Karpas-422 (cell line): ENCODE measurements at regions not wholly inside any gene's neighbourhood (a gene's known extent, or its start where the extent isn't known, plus 50 kb on each side); places are given as distances from the start of the nearest gene placed in this dataset.
A peak's percentile ranks its signal among the peaks of the same experiment; 100 is the strongest.

Experiments
- DNase-seq: peaks from one replicate; pipeline ENCODE4 v3.0.0-alpha.2; 2015
- H2AFZ ChIP-seq: fragments of 200-600 bp; sonication (generic); 2 replicates; pipeline ENCODE4 v1.6.1; 2014; ENCODE audit warnings: antibody characterized with exemption, low read length, mixed read lengths
- H3K27ac ChIP-seq: fragments of 200-600 bp; sonication (generic); 2 replicates; pipeline ENCODE4 v1.5.1; 2014; ENCODE audit warnings: mild to moderate bottlenecking, low read length, moderate library complexity
- H3K27me3 ChIP-seq: fragments of 200-600 bp; sonication (generic); 2 replicates; pipeline ENCODE4 v1.6.1; 2014; ENCODE audit warnings: low read length, mixed read lengths
- H3K36me3 ChIP-seq: fragments of 200-600 bp; sonication (generic); 2 replicates; pipeline ENCODE4 v1.6.1; 2014; ENCODE audit warnings: low read length, mixed read lengths; ENCODE audit not compliant: insufficient read depth
- H3K4me1 ChIP-seq: fragments of 200-600 bp; sonication (generic); 2 replicates; pipeline ENCODE4 v1.6.1; 2014; ENCODE audit warnings: mild to moderate bottlenecking, low read length, mixed read lengths
- H3K4me2 ChIP-seq: fragments of 200-600 bp; sonication (generic); 2 replicates; pipeline ENCODE4 v1.6.1; 2014; ENCODE audit warnings: low read length, low read depth, mild to moderate bottlenecking; ENCODE audit not compliant: poor library complexity, severe bottlenecking
- H3K4me3 ChIP-seq: fragments of 200-600 bp; sonication (generic); 2 replicates; pipeline ENCODE4 v1.5.1; 2014; ENCODE audit warnings: mild to moderate bottlenecking, antibody characterized with exemption, low read length, mixed read lengths
- H3K79me2 ChIP-seq: fragments of 200-600 bp; sonication (generic); 2 replicates; pipeline ENCODE4 v1.6.1; 2014; ENCODE audit warnings: mild to moderate bottlenecking, low read length, mixed read lengths
- H3K9ac ChIP-seq: fragments of 200-600 bp; sonication (generic); 2 replicates; pipeline ENCODE4 v1.6.0; 2014; ENCODE audit warnings: low read length
- H3K9me2 ChIP-seq: fragments of 200-600 bp; sonication (generic), shearing (Covaris generic); replicated peaks from 2 replicates; pipeline ENCODE4 v1.6.0; 2014; ENCODE audit warnings: mild to moderate bottlenecking, low read length, moderate library complexity; ENCODE audit not compliant: insufficient read depth
- H3K9me3 ChIP-seq: fragments of 300-700, 200-600 bp; sonication (generic); 2 replicates; pipeline ENCODE4 v1.6.1; 2014; ENCODE audit warnings: low read length, mixed read lengths
- H4K20me1 ChIP-seq: fragments of 200-600 bp; sonication (generic); 2 replicates; pipeline ENCODE4 v1.6.1; 2014; ENCODE audit warnings: mild to moderate bottlenecking, antibody characterized with exemption, low read length, low read depth; ENCODE audit not compliant: insufficient read depth

DNA sequence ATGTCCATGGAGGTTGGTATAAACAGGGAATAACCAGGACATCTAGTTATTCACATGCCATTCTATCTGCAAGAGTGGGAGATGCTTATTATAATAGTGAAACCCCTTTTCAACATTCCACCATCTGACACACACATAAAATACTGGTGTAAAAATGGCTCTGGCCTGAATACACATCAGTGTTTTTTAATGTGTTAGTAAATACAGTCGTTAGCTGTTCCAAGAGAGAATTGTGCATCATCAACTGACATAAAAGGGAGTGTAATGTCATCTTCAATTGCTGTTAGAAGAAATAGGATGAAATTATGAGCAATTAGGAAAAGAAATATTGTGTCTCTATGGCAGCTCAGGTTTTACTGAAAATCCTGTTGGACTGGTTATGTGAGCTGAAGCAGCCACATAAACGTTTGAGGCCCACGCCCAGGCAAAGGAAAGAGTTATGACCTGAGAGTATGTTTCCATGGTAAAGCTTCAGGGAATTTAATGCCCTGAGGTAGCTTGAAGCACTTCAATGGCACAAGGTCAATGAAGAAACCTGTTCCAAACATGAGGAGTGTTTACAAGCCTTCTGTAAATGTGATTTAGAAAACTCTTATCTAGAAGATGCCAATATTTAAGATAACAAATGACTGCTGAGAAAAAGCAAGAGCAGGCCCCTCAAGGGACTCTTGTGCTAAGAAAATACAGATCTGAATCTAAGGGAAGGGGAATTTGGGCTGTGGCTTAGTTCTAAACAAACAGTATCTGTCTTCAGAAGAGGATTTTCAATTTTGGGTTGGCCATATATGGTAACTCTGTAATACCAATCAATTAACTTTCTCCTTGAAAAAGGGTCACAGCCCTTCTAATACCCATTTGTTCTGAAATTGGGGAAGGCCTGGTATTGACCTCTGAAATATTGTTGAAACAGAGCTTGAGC lies 384.3 kb downstream of the SEC16B start:
- no peak overlapping the region for H3K27ac ChIP-seq
- no peak overlapping the region for H3K4me3 ChIP-seq
- no peaks in the 10 kb centered on the region for H4K20me1 ChIP-seq
- H3K9me2 ChIP-seq: no peaks in the 10 kb centered on the region
- no peaks in the 10 kb centered on the region for H3K9me3 ChIP-seq
- H3K9ac ChIP-seq: no peak overlapping the region
- no peaks in the 10 kb centered on the region for H3K79me2 ChIP-seq
- H2AFZ ChIP-seq: no peak overlapping the region
- no peaks in the 10 kb centered on the region for H3K36me3 ChIP-seq
- H3K4me1 ChIP-seq: no peaks in the 10 kb centered on the region
- no peaks in the 10 kb centered on the region for H3K27me3 ChIP-seq
- H3K4me2 ChIP-seq: no peak overlapping the region
- DNase-seq: no peak

DNA sequence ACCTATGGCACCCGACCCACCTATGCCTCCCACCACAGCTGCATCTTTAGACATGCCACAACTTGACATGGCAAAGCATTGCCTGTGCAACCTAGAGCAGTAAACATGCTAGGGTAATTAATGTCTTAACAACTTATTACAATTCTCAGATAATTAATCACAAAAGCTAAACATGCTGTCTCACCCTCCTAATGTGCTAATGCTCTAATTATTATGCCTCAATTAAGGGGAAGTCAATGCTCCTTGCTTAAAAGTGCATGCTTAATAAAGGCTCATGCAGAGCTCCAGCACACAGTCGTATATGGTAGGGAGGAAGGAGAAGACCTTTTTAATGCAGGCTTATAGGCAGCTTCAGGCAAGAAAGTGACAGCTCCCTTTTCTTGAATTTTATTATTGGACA lies 396.0 kb downstream of the SEC16B start:
- Histone ChIP-seq H2AFZ (no peak overlapping the region), H3K4me2 (no peak overlapping the region), H3K79me2 (no peaks in the 10 kb centered on the region), H3K9ac (no peak overlapping the region), H3K4me1 (no peaks in the 10 kb centered on the region), H4K20me1 (no peaks in the 10 kb centered on the region), H3K27me3 (no peaks in the 10 kb centered on the region), H3K4me3 (no peak overlapping the region), H3K9me3 (no peaks in the 10 kb centered on the region), H3K9me2 (no peaks in the 10 kb centered on the region), H3K27ac (no peak overlapping the region), H3K36me3 (no peaks in the 10 kb centered on the region)
- no peak for DNase-seq

DNA sequence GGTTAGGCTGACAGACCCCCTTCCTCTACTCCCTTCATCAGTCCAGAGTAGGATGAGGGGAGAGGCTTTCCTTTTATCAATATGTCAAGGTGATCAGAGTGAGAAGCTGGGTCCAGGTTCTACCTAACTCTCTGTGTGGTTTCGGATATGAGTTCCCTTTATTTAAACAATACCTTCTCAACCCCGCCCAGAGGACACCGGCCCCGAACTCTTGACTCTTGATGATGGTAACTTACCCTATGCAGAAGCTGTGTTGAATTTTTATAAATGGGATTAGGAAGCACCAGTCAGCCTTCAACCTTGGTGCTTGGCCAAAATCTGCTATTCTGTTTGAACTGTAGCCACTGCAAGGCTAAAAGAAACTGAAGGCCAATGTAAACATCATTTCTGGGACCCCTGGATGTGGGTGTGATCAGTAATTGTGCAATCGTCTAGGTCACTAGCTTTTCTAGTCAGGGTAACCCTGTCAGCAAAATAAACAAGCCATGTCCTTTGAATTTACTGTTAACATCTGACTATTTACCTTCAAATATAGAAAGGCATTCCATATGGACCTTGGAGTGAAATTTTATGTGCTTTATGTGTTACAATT lies 398.3 kb downstream of the SEC16B start:
- no peaks in the 10 kb centered on the region for H3K9me2 ChIP-seq
- DNase-seq: no peak

DNA sequence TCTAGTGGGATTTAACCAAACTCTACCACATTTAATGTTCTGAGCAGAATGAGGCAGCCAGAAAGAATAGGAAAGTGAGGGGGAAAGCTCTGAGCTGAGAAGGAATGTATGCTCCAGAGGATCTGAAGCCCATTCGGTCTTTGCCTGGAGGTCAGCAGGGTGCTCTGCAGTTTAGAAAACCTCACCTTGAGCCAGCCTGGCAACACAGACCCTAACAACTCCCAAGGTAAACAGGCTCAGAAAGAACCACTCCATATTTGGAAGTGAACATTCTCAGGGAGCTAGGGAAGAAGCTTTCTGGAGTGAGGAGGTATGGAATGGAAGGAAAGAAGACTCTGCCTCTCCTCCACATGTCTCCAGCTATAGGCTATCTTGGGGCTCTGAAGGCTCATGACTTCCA lies 398.8 kb downstream of the SEC16B start:
- Histone ChIP-seq H3K27ac (no peak overlapping the region), H3K9me2 (no peaks in the 10 kb centered on the region)

More for the DNA sequence above, 398.3 kb downstream of the SEC16B start:
- H3K27me3 ChIP-seq: no peaks in the 10 kb centered on the region
- H3K4me3 ChIP-seq: no peak overlapping the region
- H3K36me3 ChIP-seq: no peaks in the 10 kb centered on the region
- H2AFZ ChIP-seq: no peak overlapping the region
- H3K9me3 ChIP-seq: no peaks in the 10 kb centered on the region
- H3K4me2 ChIP-seq: no peak overlapping the region
- H3K79me2 ChIP-seq: no peaks in the 10 kb centered on the region
- H3K4me1 ChIP-seq: no peaks in the 10 kb centered on the region
- H4K20me1 ChIP-seq: no peaks in the 10 kb centered on the region
- H3K27ac ChIP-seq: no peak overlapping the region
- no peak overlapping the region for H3K9ac ChIP-seq

DNA sequence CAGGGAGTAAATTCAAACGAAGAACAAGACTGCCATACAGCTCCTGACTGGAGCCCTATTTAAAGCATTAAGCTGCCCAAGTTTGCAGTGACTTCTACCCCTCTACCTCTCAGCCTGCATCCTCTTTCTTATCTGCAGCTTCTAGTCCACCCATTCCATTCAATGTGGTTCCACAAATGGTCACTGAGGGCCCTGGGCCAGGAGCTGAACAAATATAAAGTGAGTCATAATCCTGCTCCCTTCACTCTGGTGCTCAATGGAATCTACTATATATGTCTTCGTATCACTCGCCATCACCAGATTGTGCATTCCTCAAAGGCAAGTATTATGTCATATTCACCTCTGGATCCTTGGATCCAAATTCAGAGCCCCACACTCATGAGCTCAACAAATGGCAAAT lies 398.7 kb downstream of the BRINP2 start:
- Histone ChIP-seq H3K9me3 (no peaks in the 10 kb centered on the region), H3K36me3 (no peaks in the 10 kb centered on the region), H3K27me3 (no peaks in the 10 kb centered on the region), H4K20me1 (no peaks in the 10 kb centered on the region), H3K4me2 (no peak overlapping the region), H3K27ac (no peak overlapping the region), H3K4me3 (no peak overlapping the region), H3K9ac (no peak overlapping the region), H3K9me2 (no peaks in the 10 kb centered on the region), H2AFZ (no peak overlapping the region), H3K4me1 (no peaks in the 10 kb centered on the region), H3K79me2 (no peaks in the 10 kb centered on the region)
- no peak for DNase-seq

More for the DNA sequence above, 398.8 kb downstream of the SEC16B start:
- Histone ChIP-seq H3K4me3 (no peak overlapping the region), H3K9ac (no peak overlapping the region), H3K4me2 (no peak overlapping the region), H3K36me3 (no peaks in the 10 kb centered on the region), H3K79me2 (no peaks in the 10 kb centered on the region), H3K9me3 (no peaks in the 10 kb centered on the region), H3K4me1 (no peaks in the 10 kb centered on the region), H2AFZ (no peak overlapping the region), H3K27me3 (no peaks in the 10 kb centered on the region), H4K20me1 (no peaks in the 10 kb centered on the region)
- DNase-seq: no peak

DNA sequence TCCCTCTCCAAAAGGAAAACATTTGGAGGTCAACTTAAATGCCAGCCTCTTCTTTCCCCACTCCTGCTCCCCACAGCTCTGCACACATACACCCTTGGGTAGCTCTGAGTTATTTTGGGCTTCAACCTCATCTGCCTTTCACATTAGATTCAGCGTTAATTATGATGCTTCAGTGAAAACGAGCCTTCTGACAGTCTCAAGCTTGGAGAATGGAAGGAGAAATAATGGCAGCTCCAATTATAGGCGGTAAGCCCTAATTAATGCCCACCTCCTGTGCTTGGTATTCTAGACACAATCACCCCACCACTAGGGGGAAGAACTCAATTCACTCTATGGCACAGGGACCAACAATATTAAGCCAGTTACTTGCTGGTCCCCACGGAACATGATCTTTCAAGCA lies 397.9 kb downstream of the BRINP2 start:
- H3K9ac ChIP-seq: no peak overlapping the region
- H3K27me3 ChIP-seq: no peaks in the 10 kb centered on the region
- H3K4me1 ChIP-seq: no peaks in the 10 kb centered on the region
- H3K4me3 ChIP-seq: no peak overlapping the region
- H2AFZ ChIP-seq: no peak overlapping the region
- peak; percentile 64 for DNase-seq
- no peaks in the 10 kb centered on the region for H4K20me1 ChIP-seq
- no peaks in the 10 kb centered on the region for H3K79me2 ChIP-seq
- no peaks in the 10 kb centered on the region for H3K9me2 ChIP-seq
- no peaks in the 10 kb centered on the region for H3K9me3 ChIP-seq
- no peak overlapping the region for H3K4me2 ChIP-seq
- no peak overlapping the region for H3K27ac ChIP-seq
- no peaks in the 10 kb centered on the region for H3K36me3 ChIP-seq

GRCh38 chr1:177567393-177567792 lies 396.6 kb downstream of the BRINP2 start:
- Histone ChIP-seq H3K4me2 (no peak overlapping the region), H3K4me3 (no peak overlapping the region), H4K20me1 (no peaks in the 10 kb centered on the region), H3K27ac (no peak overlapping the region), H3K79me2 (no peaks in the 10 kb centered on the region), H3K9ac (no peak overlapping the region), H3K4me1 (no peaks in the 10 kb centered on the region), H3K9me3 (no peaks in the 10 kb centered on the region), H3K27me3 (no peaks in the 10 kb centered on the region), H3K9me2 (no peaks in the 10 kb centered on the region), H3K36me3 (no peaks in the 10 kb centered on the region), H2AFZ (no peak overlapping the region)
- peak; percentile 48 for DNase-seq

- H3K79me2 ChIP-seq: no peaks in the 10 kb centered on the region
These were observed 395.7 kb downstream of the BRINP2 start for GRCh38 chr1:177566495-177566894.

More at GRCh38 chr1:177566495-177566894, 395.7 kb downstream of the BRINP2 start:
- H4K20me1 ChIP-seq: no peaks in the 10 kb centered on the region
- no peak overlapping the region for H3K27ac ChIP-seq
- no peak overlapping the region for H3K4me3 ChIP-seq
- H3K9me2 ChIP-seq: no peaks in the 10 kb centered on the region
- H3K9me3 ChIP-seq: no peaks in the 10 kb centered on the region
- no peak for DNase-seq
- H3K9ac ChIP-seq: no peak overlapping the region
- H3K4me1 ChIP-seq: no peaks in the 10 kb centered on the region
- H2AFZ ChIP-seq: no peak overlapping the region
- H3K27me3 ChIP-seq: no peaks in the 10 kb centered on the region
- no peaks in the 10 kb centered on the region for H3K36me3 ChIP-seq
- no peak overlapping the region for H3K4me2 ChIP-seq
